AG04450 (cell line): ENCODE measurements at regions not wholly inside any gene's neighbourhood (a gene's known extent, or its start where the extent isn't known, plus 50 kb on each side); places are given as distances from the start of the nearest gene placed in this dataset.

Experiments
- CTCF ChIA-PET: fragments of 300-600, 350-600 bp; formaldehyde crosslinking; extraction: SDS; loops from one replicate; lab custom pipeline; 2022; ENCODE audit warnings: antibody characterized with exemption, inconsistent platforms; lab: Charles Lee
- POLR2A ChIA-PET: fragments of 350-600 bp; formaldehyde crosslinking; extraction: SDS; loops from one replicate; lab custom pipeline; 2021; ENCODE audit warnings: antibody characterized with exemption, inconsistent platforms; lab: Yijun Ruan, JAX
- DNase-seq: peaks from one replicate; pipeline ENCODE4 v3.0.0-alpha.2; 2011; ENCODE audit warnings: low read depth, low spot score
- H3K27ac ChIP-seq: one replicate; pipeline ENCODE4 v1.5.1; 2012; ENCODE audit warnings: low read depth, low read length, control low read depth
- H3K27me3 ChIP-seq: one replicate; pipeline ENCODE4 v1.6.0; 2012; ENCODE audit warnings: low read length; ENCODE audit not compliant: control insufficient read depth, insufficient read depth
- H3K4me3 ChIP-seq: 2 replicates; pipeline ENCODE4 v1.5.1; 2011; ENCODE audit warnings: mild to moderate bottlenecking, low read depth, low read length, control low read depth
- H3K9me3 ChIP-seq: 2 replicates; pipeline ENCODE4 v1.5.1; 2012; ENCODE audit warnings: low read length; ENCODE audit not compliant: control insufficient read depth, insufficient read depth
- CTCF ChIP-seq: IDR thresholded peaks from 2 replicates; pipeline ENCODE4 v1.5.1; 2011; ENCODE audit warnings: low read depth, low read length, control low read depth, inconsistent platforms

GRCh38 chr10:44775402-44775741 is 135.8 kb upstream of the TMEM72 start:
- no peak overlapping the region for H3K4me3 ChIP-seq
- no peak for DNase-seq
- ChIA-PET POLR2A (interaction anchor here (1.1 to 1.3 kb wide), 2 partner anchors 19 to 23 kb away, joined by 5 read pairs; no protein-coding TSS in a partner anchor), CTCF (no interaction called here)
- peaks cover 2% of the 10 kb centered on the region; the same call in 1 of the 2 replicates for H3K9me3 ChIP-seq
- H3K27ac ChIP-seq: no peak overlapping the region
- TF ChIP-seq CTCF: no peak
- no peaks in the 10 kb centered on the region for H3K27me3 ChIP-seq

- POLR2A ChIA-PET: no interaction called here
Observed at GRCh38 chr10:44776181-44776580, 135.0 kb upstream of the TMEM72 start.

GRCh38 chr10:44779511-44779910 is 131.6 kb upstream of the TMEM72 start:
- CTCF ChIA-PET: no interaction called here
- no peaks in the 10 kb centered on the region for H3K27me3 ChIP-seq
- POLR2A ChIA-PET: no interaction called here
- DNase-seq: no peak
- no peak overlapping the region for H3K27ac ChIP-seq
- no peak for TF ChIP-seq CTCF
- H3K4me3 ChIP-seq: no peak overlapping the region
- H3K9me3 ChIP-seq: no peaks in the 10 kb centered on the region

More at GRCh38 chr10:44776181-44776580, 135.0 kb upstream of the TMEM72 start:
- Histone ChIP-seq H3K27ac (no peak overlapping the region), H3K9me3 (peaks cover 2% of the 10 kb centered on the region; the same call in 1 of the 2 replicates), H3K27me3 (no peaks in the 10 kb centered on the region), H3K4me3 (no peak overlapping the region)
- CTCF ChIA-PET: no interaction called here
- TF ChIP-seq CTCF: no peak
- DNase-seq: no peak

- H3K27ac ChIP-seq: no peak overlapping the region
- no peak for TF ChIP-seq CTCF
- no peak for DNase-seq
- ChIA-PET POLR2A (no interaction called here), CTCF (no interaction called here)
- H3K4me3 ChIP-seq: no peak overlapping the region
- H3K27me3 ChIP-seq: no peaks in the 10 kb centered on the region
- H3K9me3 ChIP-seq: no peaks in the 10 kb centered on the region
Observed at GRCh38 chr10:44780426-44780825, 130.7 kb upstream of the TMEM72 start.

- Histone ChIP-seq H3K9me3 (no peaks in the 10 kb centered on the region), H3K27ac (no peak overlapping the region), H3K27me3 (no peaks in the 10 kb centered on the region), H3K4me3 (no peak overlapping the region)
- DNase-seq: no peak
- no peak for TF ChIP-seq CTCF
- ChIA-PET POLR2A (no interaction called here), CTCF (no interaction called here)
Observed at GRCh38 chr10:44781131-44781530, 130.0 kb upstream of the TMEM72 start.
